ENCODE measurements at regions not wholly inside any gene's neighbourhood (a gene's known extent, or its start where the extent isn't known, plus 50 kb on each side); places are given as distances from the start of the nearest gene placed in this dataset.
"Not testable (repeated sequence)": the region's sequence is repeated elsewhere in the genome, so short reads cannot be mapped to it uniquely, and the experiment has no call there.

DNA sequence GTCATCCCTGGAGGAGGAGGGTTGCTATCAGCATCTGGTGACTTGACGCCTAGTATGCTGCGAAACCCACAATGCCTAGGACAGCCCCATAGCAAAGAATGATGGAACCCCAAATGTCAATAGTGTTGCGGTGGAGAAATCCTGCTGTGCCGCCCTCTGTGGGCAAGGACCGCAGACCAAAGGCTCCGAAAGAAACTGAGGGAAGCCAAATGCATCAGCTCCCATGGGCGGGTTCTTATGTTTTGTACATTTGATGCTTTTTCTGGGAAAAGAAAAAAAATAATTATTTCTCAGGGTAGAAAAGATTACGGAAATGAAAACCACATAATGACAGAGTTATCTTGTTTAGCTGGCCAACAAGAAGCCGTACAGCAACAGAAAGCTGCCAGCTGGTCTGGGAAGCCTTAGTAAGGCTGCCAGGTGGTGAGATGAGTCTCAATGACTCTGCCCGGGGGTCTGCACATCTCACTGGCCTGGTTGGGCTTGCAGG lies 95.0 kb upstream of the TBL1X start:
- WGBS, 2 donors: 79 to 82% methylated on average over 10 of the region's 10 CpGs

DNA sequence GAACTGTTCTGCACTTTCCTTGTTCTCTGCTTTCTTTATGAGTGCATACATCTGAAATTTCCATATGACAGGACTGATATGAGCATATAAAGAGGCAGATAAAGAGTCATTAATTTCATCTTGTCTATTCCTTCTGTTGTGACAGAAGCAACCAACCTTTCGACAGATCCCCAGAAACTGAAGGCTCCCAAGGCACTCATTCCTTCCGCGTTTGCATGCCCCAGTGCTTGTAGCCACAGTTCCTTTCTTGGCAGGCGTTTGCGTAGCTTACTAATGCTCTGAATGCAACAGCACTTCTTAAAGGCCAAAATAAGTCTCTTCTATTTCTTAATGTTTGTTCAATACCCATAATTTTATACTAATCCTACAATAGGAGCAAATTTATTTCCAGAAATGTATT lies 94.0 kb upstream of the TBL1X start:
- Histone ChIP-seq H3K36me3 (ENCODE audit: control insufficient read depth in 2 of 2, insufficient read depth in 2 of 2, low read length in 1 of 2) (no peaks in the 10 kb centered on the region), H3K27ac (ENCODE audit: low read depth in 2 of 2, low read length in 1 of 2) (no peak overlapping the region), H3K27me3 (ENCODE audit: control insufficient read depth in 1 of 2, insufficient read depth in 2 of 2, low read length in 2 of 2) (no peaks in the 10 kb centered on the region), H3K4me1 (ENCODE audit: control insufficient read depth in 2 of 2, insufficient read depth in 2 of 2, low read length in 1 of 2) (no peaks in the 10 kb centered on the region), H3K9me3 (ENCODE audit: control insufficient read depth in 2 of 2, insufficient read depth in 1 of 2, low read depth in 1 of 2, low read length in 1 of 2) (no peaks in the 10 kb centered on the region), H3K4me3 (ENCODE audit: low read depth in 1 of 2, low read length in 2 of 2) (no peak overlapping the region)
- 32 to 73% methylated on average over 5 of the region's 5 CpGs for WGBS, 2 donors

More for the DNA sequence above, 95.0 kb upstream of the TBL1X start:
- Histone ChIP-seq H3K4me3 (ENCODE audit: low read depth in 1 of 2, low read length in 2 of 2) (no peak overlapping the region), H3K4me1 (ENCODE audit: control insufficient read depth in 2 of 2, insufficient read depth in 2 of 2, low read length in 1 of 2) (no peaks in the 10 kb centered on the region), H3K27ac (ENCODE audit: low read depth in 2 of 2, low read length in 1 of 2) (no peak overlapping the region), H3K36me3 (ENCODE audit: control insufficient read depth in 2 of 2, insufficient read depth in 2 of 2, low read length in 1 of 2) (no peaks in the 10 kb centered on the region), H3K9me3 (ENCODE audit: control insufficient read depth in 2 of 2, insufficient read depth in 1 of 2, low read depth in 1 of 2, low read length in 1 of 2) (no peaks in the 10 kb centered on the region), H3K27me3 (ENCODE audit: control insufficient read depth in 1 of 2, insufficient read depth in 2 of 2, low read length in 2 of 2) (no peaks in the 10 kb centered on the region)

GRCh38 chrX:9372866-9373265 lies 92.0 kb upstream of the TBL1X start:
- no peaks in the 10 kb centered on the region for H3K9me3 ChIP-seq (ENCODE audit: control insufficient read depth in 2 of 2, insufficient read depth in 1 of 2, low read depth in 1 of 2, low read length in 1 of 2)
- H3K4me1 ChIP-seq (ENCODE audit: control insufficient read depth in 2 of 2, insufficient read depth in 2 of 2, low read length in 1 of 2): no peaks in the 10 kb centered on the region
- H3K27ac ChIP-seq (ENCODE audit: low read depth in 2 of 2, low read length in 1 of 2): no peak overlapping the region
- no peaks in the 10 kb centered on the region for H3K36me3 ChIP-seq (ENCODE audit: control insufficient read depth in 2 of 2, insufficient read depth in 2 of 2, low read length in 1 of 2)
- H3K27me3 ChIP-seq (ENCODE audit: control insufficient read depth in 1 of 2, insufficient read depth in 2 of 2, low read length in 2 of 2): no peaks in the 10 kb centered on the region
- no peak overlapping the region for H3K4me3 ChIP-seq (ENCODE audit: low read depth in 1 of 2, low read length in 2 of 2)
- 85 to 89% methylated on average over 11 of the region's 11 CpGs for WGBS, 2 donors

- WGBS, 2 donors: 76 to 90% methylated on average over 7 of the region's 7 CpGs
- no peak overlapping the region for H3K4me3 ChIP-seq (ENCODE audit: low read depth in 1 of 2, low read length in 2 of 2)
Measured at GRCh38 chrX:9373789-9374188, 91.1 kb upstream of the TBL1X start.

GRCh38 chrX:9374555-9374954 lies 90.3 kb upstream of the TBL1X start:
- no peaks in the 10 kb centered on the region for H3K27me3 ChIP-seq (ENCODE audit: control insufficient read depth in 1 of 2, insufficient read depth in 2 of 2, low read length in 2 of 2)
- H3K27ac ChIP-seq (ENCODE audit: low read depth in 2 of 2, low read length in 1 of 2): no peak overlapping the region
- no peaks in the 10 kb centered on the region for H3K9me3 ChIP-seq (ENCODE audit: control insufficient read depth in 2 of 2, insufficient read depth in 1 of 2, low read depth in 1 of 2, low read length in 1 of 2)
- H3K4me1 ChIP-seq (ENCODE audit: control insufficient read depth in 2 of 2, insufficient read depth in 2 of 2, low read length in 1 of 2): no peaks in the 10 kb centered on the region
- 49 to 59% methylated on average over 6 of the region's 6 CpGs for WGBS, 2 donors
- H3K36me3 ChIP-seq (ENCODE audit: control insufficient read depth in 2 of 2, insufficient read depth in 2 of 2, low read length in 1 of 2): no peaks in the 10 kb centered on the region
- H3K4me3 ChIP-seq (ENCODE audit: low read depth in 1 of 2, low read length in 2 of 2): no peak overlapping the region

More at GRCh38 chrX:9373789-9374188, 91.1 kb upstream of the TBL1X start:
- Histone ChIP-seq H3K9me3 (ENCODE audit: control insufficient read depth in 2 of 2, insufficient read depth in 1 of 2, low read depth in 1 of 2, low read length in 1 of 2) (no peaks in the 10 kb centered on the region), H3K27me3 (ENCODE audit: control insufficient read depth in 1 of 2, insufficient read depth in 2 of 2, low read length in 2 of 2) (no peaks in the 10 kb centered on the region), H3K36me3 (ENCODE audit: control insufficient read depth in 2 of 2, insufficient read depth in 2 of 2, low read length in 1 of 2) (no peaks in the 10 kb centered on the region), H3K27ac (ENCODE audit: low read depth in 2 of 2, low read length in 1 of 2) (no peak overlapping the region), H3K4me1 (ENCODE audit: control insufficient read depth in 2 of 2, insufficient read depth in 2 of 2, low read length in 1 of 2) (no peaks in the 10 kb centered on the region)

DNA sequence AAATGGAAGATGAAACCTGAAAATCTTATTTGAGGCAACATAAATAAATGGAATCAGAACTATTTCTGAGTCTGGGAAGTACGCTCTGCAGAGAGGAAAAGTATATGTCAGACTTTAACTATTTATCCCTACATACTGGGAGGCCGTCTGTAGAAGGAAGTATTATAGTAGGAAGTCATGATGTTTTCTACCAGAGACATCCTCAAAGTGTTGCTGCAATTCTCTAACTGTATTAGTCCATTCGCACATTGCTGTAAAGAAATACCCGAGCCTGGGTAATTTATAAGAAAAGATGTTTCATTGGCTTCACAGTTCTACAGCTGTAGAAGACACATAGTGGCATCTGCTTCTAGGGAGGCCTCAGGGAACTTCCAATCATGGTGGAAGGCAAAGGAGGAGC lies 88.7 kb upstream of the TBL1X start:
- WGBS, 2 donors: 84 to 90% methylated on average over 4 of the region's 4 CpGs

GRCh38 chrX:9377216-9377615 lies 87.6 kb upstream of the TBL1X start:
- not testable (repeated sequence) for H3K27ac ChIP-seq (ENCODE audit: low read depth in 2 of 2, low read length in 1 of 2); H3K36me3 ChIP-seq (ENCODE audit: control insufficient read depth in 2 of 2, insufficient read depth in 2 of 2, low read length in 1 of 2); H3K27me3 ChIP-seq (ENCODE audit: control insufficient read depth in 1 of 2, insufficient read depth in 2 of 2, low read length in 2 of 2); H3K4me3 ChIP-seq (ENCODE audit: low read depth in 1 of 2, low read length in 2 of 2); H3K9me3 ChIP-seq (ENCODE audit: control insufficient read depth in 2 of 2, insufficient read depth in 1 of 2, low read depth in 1 of 2, low read length in 1 of 2); H3K4me1 ChIP-seq (ENCODE audit: control insufficient read depth in 2 of 2, insufficient read depth in 2 of 2, low read length in 1 of 2)
- 85 to 97% methylated on average over 3 of the region's 3 CpGs for WGBS, 2 donors

More for the DNA sequence above, 88.7 kb upstream of the TBL1X start:
- no peak overlapping the region for H3K4me3 ChIP-seq (ENCODE audit: low read depth in 1 of 2, low read length in 2 of 2)
- no peaks in the 10 kb centered on the region for H3K9me3 ChIP-seq (ENCODE audit: control insufficient read depth in 2 of 2, insufficient read depth in 1 of 2, low read depth in 1 of 2, low read length in 1 of 2)
- H3K36me3 ChIP-seq (ENCODE audit: control insufficient read depth in 2 of 2, insufficient read depth in 2 of 2, low read length in 1 of 2): no peaks in the 10 kb centered on the region
- no peak overlapping the region for H3K27ac ChIP-seq (ENCODE audit: low read depth in 2 of 2, low read length in 1 of 2)
- H3K27me3 ChIP-seq (ENCODE audit: control insufficient read depth in 1 of 2, insufficient read depth in 2 of 2, low read length in 2 of 2): no peaks in the 10 kb centered on the region
- peaks cover 0 to 4% of the 10 kb centered on the region in 2 donors for H3K4me1 ChIP-seq (ENCODE audit: control insufficient read depth in 2 of 2, insufficient read depth in 2 of 2, low read length in 1 of 2)

GRCh38 chrX:9378980-9379696 lies 85.7 kb upstream of the TBL1X start:
- no peaks in the 10 kb centered on the region for H3K9me3 ChIP-seq (ENCODE audit: control insufficient read depth in 2 of 2, insufficient read depth in 1 of 2, low read depth in 1 of 2, low read length in 1 of 2)

DNA sequence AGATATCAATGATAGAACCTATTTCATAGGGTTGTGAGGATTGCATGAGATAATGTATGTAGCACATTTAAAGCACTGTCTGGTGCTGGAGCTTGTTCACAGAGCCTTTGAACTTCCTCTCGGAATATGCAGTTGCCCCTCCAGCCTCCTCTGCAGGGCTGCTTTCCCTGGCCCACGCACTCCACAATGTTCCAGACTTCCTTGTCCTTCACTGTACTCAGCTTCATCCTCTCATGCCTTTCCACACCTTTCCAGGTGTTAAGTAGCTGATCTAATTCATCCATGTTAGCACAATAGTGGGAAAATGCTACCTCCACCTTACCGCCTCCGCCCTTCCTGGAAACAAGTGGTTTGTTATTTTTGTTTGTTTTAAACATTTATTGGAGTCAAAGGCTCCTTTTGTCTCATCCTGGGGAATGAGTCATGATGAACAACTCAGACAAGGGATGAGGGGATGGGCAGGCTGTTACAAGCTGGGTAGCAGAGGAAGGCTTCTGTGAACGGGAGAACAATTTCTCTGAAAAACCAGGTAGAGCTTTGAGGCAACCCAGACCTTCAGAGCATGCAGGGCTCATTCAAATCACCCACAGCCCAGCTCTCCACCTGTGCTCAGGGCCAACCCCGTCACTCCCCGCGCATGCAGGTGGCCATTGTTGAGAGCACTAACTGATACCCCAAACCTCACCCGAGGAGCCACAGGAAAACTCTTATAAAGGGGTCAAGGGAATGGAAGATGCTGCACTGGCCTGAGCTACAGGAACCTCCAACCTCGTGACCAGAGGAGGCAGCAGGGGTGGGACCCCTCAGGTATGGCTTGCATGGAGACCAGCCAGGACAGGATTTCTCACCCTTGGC lies 84.9 kb upstream of the TBL1X start:
- Histone ChIP-seq H3K4me3 (ENCODE audit: low read depth in 1 of 2, low read length in 2 of 2) (no peak overlapping the region), H3K36me3 (ENCODE audit: control insufficient read depth in 2 of 2, insufficient read depth in 2 of 2, low read length in 1 of 2) (no peaks in the 10 kb centered on the region), H3K9me3 (ENCODE audit: control insufficient read depth in 2 of 2, insufficient read depth in 1 of 2, low read depth in 1 of 2, low read length in 1 of 2) (no peaks in the 10 kb centered on the region), H3K4me1 (ENCODE audit: control insufficient read depth in 2 of 2, insufficient read depth in 2 of 2, low read length in 1 of 2) (peaks cover 0 to 4% of the 10 kb centered on the region in 2 donors), H3K27ac (ENCODE audit: low read depth in 2 of 2, low read length in 1 of 2) (peak overlapping the region in 1 of 2 donors; percentile 18), H3K27me3 (ENCODE audit: control insufficient read depth in 1 of 2, insufficient read depth in 2 of 2, low read length in 2 of 2) (no peaks in the 10 kb centered on the region)
- WGBS, 2 donors: 48 to 63% methylated on average over 10 of the region's 10 CpGs

More at GRCh38 chrX:9378980-9379696, 85.7 kb upstream of the TBL1X start:
- Histone ChIP-seq H3K27me3 (ENCODE audit: control insufficient read depth in 1 of 2, insufficient read depth in 2 of 2, low read length in 2 of 2) (no peaks in the 10 kb centered on the region), H3K27ac (ENCODE audit: low read depth in 2 of 2, low read length in 1 of 2) (no peak overlapping the region), H3K4me3 (ENCODE audit: low read depth in 1 of 2, low read length in 2 of 2) (no peak overlapping the region), H3K36me3 (ENCODE audit: control insufficient read depth in 2 of 2, insufficient read depth in 2 of 2, low read length in 1 of 2) (no peaks in the 10 kb centered on the region), H3K4me1 (ENCODE audit: control insufficient read depth in 2 of 2, insufficient read depth in 2 of 2, low read length in 1 of 2) (peaks cover 0 to 4% of the 10 kb centered on the region in 2 donors)
- 49 to 61% methylated on average over 7 of the region's 7 CpGs for WGBS, 2 donors
